HG03439 (cell line): ENCODE measurements at regions not wholly inside any gene's neighbourhood (a gene's known extent, or its start where the extent isn't known, plus 50 kb on each side); places are given as distances from the start of the nearest gene placed in this dataset.

Experiments used
- ATAC-seq: cut with Tn5 transposase; IDR thresholded peaks from one replicate; pipeline ENCODE4 v1.9.1; 2021; ENCODE audit warnings: mild to moderate bottlenecking, moderate library complexity; ENCODE audit not compliant: unreplicated experiment

DNA sequence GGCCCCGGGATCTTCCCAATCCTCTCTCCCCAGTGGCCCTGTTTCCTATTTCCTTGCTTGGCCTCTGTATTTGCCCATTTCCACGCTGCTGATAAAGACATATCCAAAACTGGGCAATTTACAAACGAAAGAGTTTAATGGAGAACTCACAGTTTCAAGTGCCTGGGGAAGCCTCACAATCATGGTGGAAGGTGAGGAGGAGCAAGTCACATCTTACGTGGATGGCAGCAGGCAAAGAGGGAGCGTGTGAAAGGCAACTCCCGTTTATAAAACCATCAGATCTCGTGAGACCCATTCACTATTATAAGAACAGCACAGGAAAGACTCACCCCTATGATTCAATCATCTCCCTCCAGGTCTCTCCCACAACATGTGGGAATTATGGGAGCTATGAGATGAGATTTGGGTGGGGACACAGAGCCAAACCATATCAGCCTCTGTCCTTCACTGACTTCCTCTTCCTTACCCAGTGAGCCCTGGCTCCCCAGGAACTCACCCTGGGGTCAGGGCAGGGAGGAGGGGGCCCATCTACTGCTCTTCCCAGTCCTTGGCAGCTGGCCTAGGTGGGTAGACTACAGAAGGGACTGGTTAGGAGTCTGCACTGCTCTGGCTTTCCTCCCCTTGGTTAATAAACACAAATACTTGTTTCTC is 105.8 kb upstream of the MYCN start:
- no peak for ATAC-seq

DNA sequence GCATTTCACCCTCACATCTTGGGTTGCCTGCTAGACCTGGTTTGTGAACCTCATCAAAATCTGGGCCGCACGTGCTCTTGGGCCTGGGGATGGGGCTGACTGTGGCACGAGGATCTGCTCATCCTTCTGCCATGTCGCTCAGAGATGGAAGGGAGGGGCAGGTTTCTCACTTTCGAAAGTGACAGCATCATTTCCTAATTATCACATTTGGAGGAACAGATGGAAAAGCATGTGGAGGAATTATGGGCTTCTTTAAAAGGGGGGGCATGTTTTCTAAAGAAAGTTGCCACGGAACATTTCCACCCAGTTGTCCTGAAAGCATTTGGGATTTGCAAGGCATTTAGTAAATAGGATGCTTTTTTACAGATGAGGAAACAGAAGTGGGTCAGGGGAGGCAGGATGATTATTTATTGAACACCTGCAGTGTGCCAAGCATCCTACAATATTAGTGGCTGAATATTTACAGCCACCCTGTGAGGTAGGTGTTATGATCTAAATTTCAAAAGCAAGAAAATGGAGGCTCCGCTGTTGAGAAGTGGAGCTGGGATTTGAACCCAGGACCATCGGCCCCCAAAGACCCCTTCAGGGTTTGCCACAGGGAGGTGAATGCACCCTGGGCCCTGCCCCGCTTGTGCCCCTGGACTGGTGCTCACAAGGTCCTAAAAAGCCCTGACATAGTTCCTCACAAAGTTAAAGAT is 104.2 kb upstream of the MYCN start:
- no peak for ATAC-seq

DNA sequence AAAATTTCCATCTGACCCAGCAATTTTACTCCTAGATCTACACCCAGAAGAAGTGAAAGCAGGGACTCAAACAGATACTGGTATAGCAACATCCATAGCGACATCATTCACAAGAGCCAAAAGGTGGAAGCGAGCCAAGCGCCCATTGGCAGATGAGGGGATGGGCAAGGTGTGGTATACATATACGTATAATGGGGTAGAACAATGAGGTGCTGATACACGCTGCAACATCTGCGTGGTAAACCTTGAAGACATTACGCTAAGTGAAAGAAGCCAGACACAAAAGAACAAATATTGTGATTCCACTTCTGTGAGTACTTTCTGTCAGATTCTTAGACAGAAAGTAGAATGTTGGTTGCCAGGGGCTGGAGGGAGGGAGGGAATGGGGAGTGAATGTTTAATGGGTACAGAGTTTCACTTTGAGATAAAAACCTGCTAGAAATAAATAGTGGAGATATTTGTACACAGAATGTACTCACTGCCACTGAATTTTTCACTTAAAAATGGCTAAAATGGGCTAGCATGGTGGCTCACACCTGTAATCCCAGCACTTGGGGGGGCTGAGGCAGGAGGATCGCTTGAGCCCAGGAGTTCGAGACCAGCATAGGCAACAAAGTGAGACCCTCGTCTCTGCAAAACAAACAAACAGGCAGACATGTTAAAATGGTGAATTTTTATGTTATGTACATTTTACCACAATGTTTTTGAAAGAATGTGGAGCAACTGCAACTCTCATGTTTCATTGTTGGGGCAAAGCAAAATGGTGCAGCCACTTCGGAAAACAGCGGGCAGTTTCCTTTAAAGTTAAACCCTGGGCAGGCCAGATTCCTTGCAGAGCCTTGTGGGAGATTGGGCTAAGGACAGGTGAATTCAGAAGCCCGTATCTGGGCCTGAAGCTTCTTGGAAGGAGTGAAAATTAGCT is 103.4 kb upstream of the MYCN start:
- no peak for ATAC-seq

DNA sequence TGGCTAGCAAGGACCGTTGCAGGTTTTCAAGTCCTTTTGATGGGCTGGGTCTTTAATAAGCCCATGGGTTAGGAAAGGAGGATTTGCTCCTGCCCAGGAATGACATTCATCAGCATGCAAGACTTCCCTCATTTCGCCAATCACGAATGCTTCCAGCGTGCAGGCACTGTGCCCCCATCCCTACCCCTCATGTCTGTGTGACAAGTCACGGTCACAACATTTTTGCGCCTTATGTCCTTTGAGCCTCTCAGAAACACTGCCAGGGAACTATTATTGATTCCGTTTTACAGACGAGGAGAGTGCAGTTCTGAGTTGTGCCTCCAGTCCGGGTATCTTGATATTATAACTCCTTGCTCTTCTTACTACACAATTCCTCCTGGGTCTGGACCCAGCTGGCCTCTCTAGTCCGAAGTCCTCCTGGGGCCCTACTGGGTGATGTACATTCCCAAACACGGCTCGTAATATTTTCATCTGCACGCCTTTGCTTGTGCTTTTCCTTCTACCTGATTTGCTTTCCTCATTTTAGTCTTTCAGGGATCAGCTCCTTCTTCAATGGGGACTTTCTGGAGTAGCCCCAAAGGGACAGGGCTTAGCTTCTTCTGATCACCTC is 101.8 kb upstream of the MYCN start:
- no peak for ATAC-seq

DNA sequence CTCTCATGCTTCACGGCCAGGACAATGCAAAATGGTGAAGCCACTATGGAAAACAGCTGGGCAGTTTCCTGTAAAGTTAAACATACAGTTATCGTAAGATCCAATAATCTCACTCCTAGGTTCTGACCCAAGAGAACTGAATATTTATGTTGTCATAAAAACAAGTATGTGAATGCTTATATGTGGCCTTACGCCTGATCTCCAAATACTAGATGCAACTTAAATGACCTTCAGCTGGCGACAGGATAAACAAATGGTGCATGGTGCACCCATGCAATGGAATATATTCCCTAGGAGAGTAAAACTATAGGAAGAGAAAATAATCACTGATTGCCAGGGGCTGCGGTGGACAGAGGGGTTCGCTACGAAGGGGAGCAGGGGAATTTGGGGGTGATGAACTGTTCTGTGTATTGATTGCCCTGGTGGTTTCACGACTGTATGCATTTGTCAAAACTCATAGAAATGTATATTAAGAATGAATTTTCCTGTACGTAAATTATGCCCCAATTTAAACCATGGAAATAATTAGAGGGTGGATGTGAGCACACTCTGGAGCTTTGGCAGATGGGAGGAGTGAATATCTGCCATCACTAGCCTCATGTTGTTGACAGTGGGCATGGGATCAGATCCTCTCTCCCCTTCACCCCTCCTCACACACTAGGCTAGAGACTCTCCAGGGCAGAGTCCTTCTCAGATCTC is 100.8 kb upstream of the MYCN start:
- no peak for ATAC-seq

DNA sequence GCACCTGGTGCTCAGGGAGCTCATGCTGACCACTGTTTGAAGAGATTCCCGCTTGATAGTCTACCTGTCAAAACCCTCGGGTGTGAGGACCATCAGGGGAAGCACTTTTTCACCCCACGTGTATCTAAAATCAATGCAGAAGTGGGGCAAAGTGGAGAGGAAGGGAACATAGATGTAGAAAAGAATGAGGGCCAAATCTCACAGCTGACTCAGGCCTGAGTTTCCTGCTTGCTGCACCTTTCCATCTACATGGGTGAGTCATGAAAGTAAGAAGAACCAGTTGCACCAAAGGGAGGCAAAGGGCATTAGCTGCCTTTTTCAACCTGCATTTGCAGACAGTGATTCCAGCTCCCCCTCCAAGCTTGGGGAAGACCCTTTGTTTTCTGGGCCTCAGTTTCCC is 100.2 kb upstream of the MYCN start:
- no peak for ATAC-seq

DNA sequence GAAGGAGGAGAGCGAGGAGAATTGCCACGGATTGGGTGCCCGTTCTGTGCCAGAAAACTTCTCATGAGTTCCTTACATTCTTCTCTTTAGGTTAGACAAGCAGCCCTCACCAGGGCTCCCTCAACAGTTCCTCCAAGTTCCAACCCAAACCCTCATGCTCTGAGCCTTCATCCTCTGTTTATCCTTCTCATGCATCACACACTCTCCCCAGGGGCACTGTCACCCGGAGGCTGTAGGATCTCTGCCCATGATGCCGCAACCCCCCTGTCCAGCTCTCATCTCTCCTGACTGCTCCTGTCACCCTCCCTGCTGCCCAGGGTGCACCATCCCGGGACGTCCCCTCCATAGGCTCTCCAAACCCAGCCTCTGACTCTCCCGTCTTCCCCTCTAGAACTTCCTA is 99.4 kb upstream of the MYCN start:
- no peak for ATAC-seq

DNA sequence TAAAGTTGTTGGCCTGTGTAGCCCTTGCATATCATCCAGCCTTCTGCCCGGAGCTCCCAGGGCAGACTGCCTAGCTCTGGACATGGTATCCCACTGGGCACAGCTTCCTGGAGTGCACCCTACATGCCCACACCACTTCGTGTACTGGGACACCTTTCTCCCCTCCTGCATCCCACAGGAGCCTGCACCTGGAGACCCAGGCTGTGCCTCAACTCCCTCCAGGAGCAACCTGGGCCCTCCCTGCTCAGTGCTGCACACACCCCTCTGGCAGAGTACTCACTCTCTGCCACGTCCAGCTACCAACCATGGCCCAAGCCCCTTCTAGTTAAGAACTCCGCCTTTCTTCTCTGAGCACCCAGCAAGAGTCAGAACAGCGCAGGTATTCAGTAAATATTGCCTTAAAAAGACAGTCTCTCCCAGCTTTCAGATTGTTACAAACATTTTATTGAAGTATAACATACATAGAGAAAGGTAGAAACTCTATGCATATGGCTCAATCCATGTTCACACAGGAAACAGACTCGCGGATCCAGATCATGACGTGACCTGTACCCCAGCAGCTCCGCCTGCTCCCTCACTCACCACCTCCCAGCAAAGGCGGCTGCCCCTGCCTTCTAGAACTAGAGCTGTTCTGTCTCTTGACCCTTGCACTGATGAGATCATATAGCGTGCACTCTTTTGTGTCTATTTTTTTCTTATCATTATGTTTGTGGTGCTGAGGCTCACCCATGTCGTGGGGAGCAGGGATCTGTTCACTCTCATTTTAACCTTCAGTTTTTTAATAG is 98.4 kb upstream of the MYCN start:
- ATAC-seq, result no peak

DNA sequence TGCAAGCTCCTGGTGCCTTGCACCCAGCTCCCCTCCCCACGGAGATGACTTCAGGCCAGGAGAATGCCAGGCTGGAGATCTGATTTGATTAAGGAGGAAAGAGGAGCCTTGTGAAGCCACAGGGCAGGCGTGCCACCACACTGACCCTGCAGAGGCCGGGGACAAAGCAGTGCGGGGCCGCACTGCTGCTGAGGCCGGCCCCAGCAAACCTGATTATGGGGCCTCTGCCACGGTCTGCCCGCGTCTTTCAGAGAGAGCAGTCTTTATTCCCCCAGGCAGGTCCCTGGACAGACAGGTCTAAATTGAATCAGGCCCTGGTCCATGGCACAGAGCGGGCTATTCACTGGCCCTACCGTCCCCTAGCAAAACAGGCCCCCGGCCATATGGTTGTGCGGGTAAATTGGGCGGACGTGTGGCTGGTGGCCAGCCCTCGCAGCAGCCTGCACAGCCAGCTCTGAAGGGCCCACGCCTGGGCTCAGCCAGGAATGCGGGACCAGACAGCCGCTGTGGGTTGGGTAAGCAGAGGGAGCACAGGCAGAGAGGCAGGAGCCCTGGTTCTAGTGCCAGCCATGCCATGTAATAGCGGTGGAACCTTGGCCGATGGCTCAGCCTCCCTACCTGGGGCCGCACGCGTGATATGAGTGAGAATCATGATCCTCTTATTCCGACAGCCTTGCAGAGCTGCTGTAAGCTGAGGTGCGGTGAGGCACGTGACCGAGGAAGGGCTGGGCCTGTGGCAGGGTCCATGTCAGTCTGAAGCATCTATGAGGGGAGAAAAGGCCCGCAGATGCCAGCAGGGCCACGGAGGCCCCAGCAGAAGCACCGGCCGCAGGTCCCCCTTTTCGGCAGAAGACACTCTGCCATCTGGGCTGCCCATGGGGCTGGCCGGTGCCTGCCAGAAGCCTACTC is 97.3 kb upstream of the MYCN start:
- ATAC-seq, result no peak

DNA sequence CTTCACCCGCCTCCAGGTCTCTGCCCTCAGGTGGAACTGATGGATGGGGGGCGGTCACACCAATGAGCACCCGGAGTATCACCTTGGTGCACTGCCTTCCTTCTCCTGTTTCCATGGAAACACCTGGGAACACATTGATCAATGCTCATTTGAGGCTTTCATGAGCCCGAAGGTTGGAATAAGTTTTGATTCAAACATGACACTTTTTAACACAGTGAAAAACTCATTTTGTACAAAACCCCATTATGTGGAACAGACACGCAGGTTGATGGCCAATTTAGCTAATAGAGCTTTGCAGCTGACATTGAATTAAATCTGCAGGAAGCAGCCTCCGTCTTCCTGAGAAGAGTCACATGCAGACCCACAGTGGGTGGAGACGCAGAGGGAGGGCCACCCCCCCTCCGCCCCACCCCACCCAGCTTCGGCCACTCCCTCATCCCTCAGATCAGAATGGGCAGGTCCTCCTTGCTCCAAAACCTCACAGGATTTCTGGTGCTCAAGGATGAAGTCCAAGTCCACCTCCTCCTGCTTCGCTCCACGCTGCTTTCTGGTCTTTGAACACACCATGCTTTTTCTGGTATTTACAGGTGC is 96.0 kb upstream of the MYCN start:
- no peak for ATAC-seq

DNA sequence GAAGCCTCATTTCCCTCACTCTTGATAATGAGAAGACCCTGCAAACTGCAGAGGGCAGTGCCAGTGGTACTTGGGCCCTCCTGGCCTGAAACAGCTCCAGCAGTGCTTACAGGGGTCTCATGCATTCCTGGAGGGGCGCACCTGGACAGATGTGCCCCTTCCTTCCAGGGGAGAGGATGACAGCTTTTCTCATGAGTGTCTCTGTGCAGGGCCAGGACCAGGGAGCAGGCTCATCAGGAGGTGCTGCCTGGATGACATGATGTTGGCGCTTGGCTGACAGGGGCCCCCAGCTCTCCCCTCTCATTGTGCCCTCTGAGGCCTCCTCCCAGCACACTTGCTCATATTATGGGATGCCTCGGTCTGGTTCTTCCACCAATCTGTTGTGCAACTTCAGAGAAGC is 95.1 kb upstream of the MYCN start:
- ATAC-seq, result no peak

DNA sequence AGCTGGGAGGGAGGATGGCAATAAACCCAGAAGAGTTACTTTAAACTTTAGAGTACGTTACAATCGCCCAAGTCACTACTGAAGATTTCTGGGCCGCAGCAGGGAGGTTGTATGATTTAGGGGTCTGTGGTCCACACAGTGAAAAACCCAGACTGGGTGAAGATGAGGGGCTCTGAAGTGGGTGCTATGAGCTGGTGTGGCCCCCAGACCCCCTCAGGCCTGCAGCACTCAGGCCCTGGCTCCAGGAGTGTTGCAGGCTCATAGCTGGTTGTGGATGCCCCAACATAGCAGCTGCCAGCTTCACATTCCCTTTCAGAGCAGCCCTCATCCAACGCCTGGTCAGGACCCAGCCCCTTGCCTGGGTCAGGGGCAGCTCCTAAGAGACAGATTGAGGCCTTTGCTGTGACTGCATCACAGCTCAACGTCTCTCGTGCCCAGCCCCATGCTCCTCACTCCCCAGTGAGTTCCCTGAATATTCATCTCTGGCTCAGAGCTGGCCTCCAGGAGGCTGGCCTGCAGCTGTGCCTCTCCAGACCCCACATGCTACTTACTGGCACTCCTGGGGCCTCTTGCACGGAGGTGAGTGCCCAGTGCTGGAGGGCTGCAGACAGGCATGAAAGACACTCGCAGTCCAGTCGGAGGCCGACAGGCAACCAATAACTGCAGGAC is 94.5 kb upstream of the MYCN start:
- no peak for ATAC-seq

DNA sequence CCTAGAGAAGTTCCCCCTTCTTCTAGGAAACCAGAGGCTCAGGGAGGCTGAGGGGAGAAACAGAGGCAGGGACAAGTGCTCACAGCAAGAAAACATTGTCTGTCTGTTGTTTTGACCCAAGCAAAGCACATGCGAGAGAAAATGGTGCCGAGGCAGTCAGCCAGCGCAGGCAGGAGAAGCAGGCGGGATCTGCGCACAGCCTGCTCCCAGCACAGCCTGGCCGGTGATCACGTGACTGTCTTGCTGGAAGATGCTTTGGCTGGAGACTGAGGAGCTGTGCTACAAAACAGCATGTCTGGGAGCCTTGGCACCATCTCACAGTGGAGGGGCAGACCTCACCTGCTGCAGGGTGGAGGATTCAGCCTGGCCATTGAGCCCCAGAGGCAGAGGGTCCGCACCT is 93.7 kb upstream of the MYCN start:
- no peak for ATAC-seq

DNA sequence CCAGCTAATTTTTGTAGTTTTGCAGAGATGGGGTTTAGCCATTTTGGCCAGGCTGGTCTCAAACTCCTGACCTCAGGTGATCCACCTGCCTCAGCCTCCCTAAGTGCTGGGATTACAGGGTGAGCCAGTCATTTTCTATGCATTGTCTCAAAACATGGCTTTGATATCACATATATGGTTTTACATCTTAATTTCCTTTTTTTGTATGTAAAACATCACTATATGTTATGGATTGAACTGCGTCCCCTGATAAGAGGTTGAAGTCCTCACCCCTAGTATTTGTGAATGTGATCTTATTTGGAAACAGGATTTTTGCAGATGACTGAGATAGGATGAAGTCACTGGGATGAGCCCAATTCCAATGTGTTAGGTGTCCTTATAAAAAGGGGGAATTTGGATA is 89.8 kb upstream of the MYCN start:
- no peak for ATAC-seq

DNA sequence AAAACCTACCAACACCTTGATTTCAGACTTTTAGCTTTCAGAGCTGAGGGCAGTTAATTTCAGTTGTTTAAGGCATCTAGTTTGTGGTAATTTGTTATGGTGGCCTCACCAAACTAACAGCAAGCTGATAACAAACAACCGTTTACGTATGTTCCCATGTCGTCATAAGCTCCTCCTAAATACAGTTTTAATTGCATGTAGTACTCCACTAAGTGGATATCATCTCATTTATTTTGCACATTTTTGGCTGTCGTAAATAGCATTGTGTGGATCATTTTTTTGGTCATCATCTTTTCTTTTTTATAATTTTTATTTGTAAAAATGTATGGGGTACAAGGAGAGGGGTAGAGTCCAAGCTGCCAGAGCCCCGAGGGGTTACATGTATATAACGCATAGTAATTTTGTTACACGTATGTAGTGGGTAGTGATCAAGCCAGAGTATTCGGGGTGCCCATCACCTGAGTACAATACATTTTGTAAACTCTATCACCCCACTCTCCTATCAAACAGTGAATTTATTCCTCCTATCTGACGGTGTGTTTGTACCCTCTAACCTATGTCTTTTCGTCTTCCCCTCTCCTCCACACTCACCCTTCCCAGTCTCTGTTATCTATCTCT is 89.2 kb upstream of the MYCN start:
- no peak for ATAC-seq

DNA sequence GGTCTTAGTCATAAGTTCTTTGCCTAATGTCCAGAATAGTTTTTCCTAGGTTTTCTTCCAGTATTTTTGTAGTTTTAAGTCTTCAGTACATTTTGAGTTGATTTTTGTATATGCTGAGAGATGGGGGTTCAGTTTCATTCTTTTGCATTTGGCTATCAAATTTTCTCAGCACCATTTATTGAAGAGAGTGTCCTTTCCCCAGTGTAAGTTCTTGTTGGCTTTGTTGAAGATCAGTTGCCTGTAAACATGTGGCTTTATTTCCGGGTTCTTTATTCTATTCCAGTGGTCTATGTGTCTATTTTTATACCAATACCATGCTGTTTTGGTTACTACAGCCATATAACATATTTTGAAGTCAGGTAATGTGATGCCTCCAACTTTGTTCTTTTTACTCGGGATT is 87.5 kb upstream of the MYCN start:
- no peak for ATAC-seq

DNA sequence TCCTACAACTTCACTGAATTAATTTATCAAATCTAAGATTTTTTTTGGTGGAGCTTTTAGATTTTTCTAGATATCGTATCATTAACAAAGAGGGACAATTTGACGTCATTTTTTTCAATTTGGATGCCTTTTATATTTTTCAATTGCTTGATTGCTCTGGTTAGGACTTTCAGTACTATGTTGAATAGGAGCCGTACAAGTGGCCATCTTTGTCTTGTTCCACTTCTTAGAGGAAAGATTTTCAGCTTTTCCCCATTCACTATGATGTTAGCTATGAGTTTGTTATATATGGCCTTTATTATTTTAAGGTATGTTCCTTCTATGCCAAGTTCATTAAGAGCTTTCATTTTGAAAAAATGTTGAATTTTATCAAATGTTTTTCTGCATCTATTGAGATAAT is 86.4 kb upstream of the MYCN start:
- no peak for ATAC-seq

DNA sequence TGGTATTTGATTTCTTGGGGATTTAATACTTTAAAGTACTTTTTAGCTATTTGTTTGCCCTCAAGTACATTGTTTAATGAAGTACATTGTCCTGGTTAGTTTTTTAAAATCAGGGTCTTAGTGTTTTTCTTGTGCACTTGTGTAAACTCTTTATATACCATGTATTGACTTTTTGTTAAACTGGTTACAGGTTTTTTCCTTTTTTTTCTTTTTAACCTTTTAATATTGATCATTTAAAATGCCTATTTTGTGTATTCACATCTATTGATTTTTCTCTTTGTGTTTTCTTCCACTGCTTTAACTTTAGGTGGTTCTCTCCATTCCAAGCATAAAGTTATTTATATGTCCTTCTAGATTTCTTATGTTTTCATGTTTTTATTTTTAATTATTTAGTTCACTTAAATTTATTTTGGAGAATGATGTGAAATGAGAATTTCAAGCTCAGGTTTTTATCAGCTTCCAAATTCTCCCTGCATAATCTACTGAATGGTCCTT is 84.5 kb upstream of the MYCN start:
- ATAC-seq, result no peak
